IMR-90 (cell line): ENCODE measurements at regions not wholly inside any gene's neighbourhood (a gene's known extent, or its start where the extent isn't known, plus 50 kb on each side); places are given as distances from the start of the nearest gene placed in this dataset.

Experiments
- ATAC-seq: fragments of 200-7000 bp; cut with Tn5 transposase; 2 replicates; pipeline ENCODE4 v1.9.1; 2020; ENCODE audit warnings: low read depth, mild to moderate bottlenecking, moderate library complexity
- BruUV-seq: library from RNA; stranded (reverse); fragments of 400-500 nt; replicated peaks from 2 replicates; lab custom pipeline; 2021; lab: Mats Ljungman, UMichigan
- CTCF ChIA-PET: fragments of 300-600 bp; formaldehyde crosslinking; extraction: SDS; loops from one replicate; lab custom pipeline; 2021; ENCODE audit warnings: antibody characterized with exemption; lab: Yijun Ruan, JAX
- POLR2A ChIA-PET: fragments of 300-600 bp; sonication (Branson Sonifier 250); formaldehyde crosslinking; loops from one replicate; lab custom pipeline; 2022; ENCODE audit warnings: antibody characterized with exemption; ENCODE audit not compliant: unreplicated experiment; lab: Charles Lee
- DNase-seq: peaks from one replicate; pipeline ENCODE4 v3.0.0; 2013
- H2AFZ ChIP-seq: replicated peaks from 2 replicates; pipeline ENCODE3; 2013; ENCODE audit warnings: low read length, mild to moderate bottlenecking; ENCODE audit not compliant: poor library complexity
- H2AK5ac ChIP-seq: 2 replicates; pipeline ENCODE4 v1.6.1; 2013; ENCODE audit warnings: low read depth, low read length, inconsistent platforms
- H2AK9ac ChIP-seq: replicated peaks from 2 replicates; pipeline ENCODE3; 2013; ENCODE audit warnings: mild to moderate bottlenecking, low read depth, low read length, moderate library complexity; ENCODE audit not compliant: poor library complexity
- H2BK120ac ChIP-seq: 2 replicates; pipeline ENCODE4 v1.6.1; 2013; ENCODE audit warnings: low read depth, low read length, inconsistent platforms
- H2BK15ac ChIP-seq: 3 replicates; pipeline ENCODE4 v1.6.1; 2013; ENCODE audit warnings: low read depth, low read length, inconsistent platforms
- H2BK20ac ChIP-seq: 2 replicates; pipeline ENCODE4 v1.6.1; 2013; ENCODE audit warnings: low read depth, mild to moderate bottlenecking, inconsistent platforms, low read length, moderate library complexity
- H2BK5ac ChIP-seq: 2 replicates; pipeline ENCODE4 v1.6.1; 2013; ENCODE audit warnings: mild to moderate bottlenecking, low read depth, low read length, inconsistent platforms; ENCODE audit not compliant: poor library complexity, severe bottlenecking
- H3K14ac ChIP-seq: replicated peaks from 2 replicates; pipeline ENCODE4 v1.6.1; 2013; ENCODE audit warnings: low read depth, low read length, inconsistent platforms
- H3K18ac ChIP-seq: 2 replicates; pipeline ENCODE4 v1.6.1; 2013; ENCODE audit warnings: low read depth, low read length, control low read depth
- H3K23ac ChIP-seq: 2 replicates; pipeline ENCODE4 v1.6.1; 2013; ENCODE audit warnings: low read depth, low read length, inconsistent platforms
- H3K27ac ChIP-seq: 2 replicates; pipeline ENCODE4 v1.5.1; 2013; ENCODE audit warnings: mild to moderate bottlenecking, control low read depth, low read length; ENCODE audit not compliant: insufficient read depth
- H3K27me3 ChIP-seq: 2 replicates; pipeline ENCODE4 v1.6.1; 2013; ENCODE audit warnings: low read length; ENCODE audit not compliant: control insufficient read depth, insufficient read depth
- H3K36me3 ChIP-seq: 2 replicates; pipeline ENCODE4 v1.6.1; 2013; ENCODE audit warnings: low read length, mixed read lengths; ENCODE audit not compliant: control insufficient read depth, insufficient read depth
- H3K4ac ChIP-seq: 2 replicates; pipeline ENCODE4 v1.6.1; 2013; ENCODE audit warnings: low read depth, low read length, inconsistent platforms
- H3K4me1 ChIP-seq: 2 replicates; pipeline ENCODE4 v1.6.1; 2013; ENCODE audit warnings: low read length, mixed read lengths; ENCODE audit not compliant: control insufficient read depth, insufficient read depth
- H3K4me2 ChIP-seq: 2 replicates; pipeline ENCODE4 v1.6.1; 2013; ENCODE audit warnings: low read depth, mild to moderate bottlenecking, control low read depth, low read length, moderate library complexity
- H3K4me3 ChIP-seq: 2 replicates; pipeline ENCODE4 v1.5.1; 2013; ENCODE audit warnings: low read depth, mild to moderate bottlenecking, control low read depth, low read length, moderate library complexity; ENCODE audit not compliant: insufficient read depth
- H3K56ac ChIP-seq: 2 replicates; pipeline ENCODE4 v1.6.1; 2013; ENCODE audit warnings: low read length, inconsistent platforms; ENCODE audit not compliant: insufficient read depth; ENCODE audit errors: extremely low read depth
- H3K79me1 ChIP-seq, 2 experiments: 2 replicates each; pipeline ENCODE4 v1.6.1; 2013; ENCODE audit warnings: low read length in 2 of 2, inconsistent platforms in 1 of 2, low read depth in 1 of 2
- H3K9ac ChIP-seq: 2 replicates; pipeline ENCODE4 v1.6.1; 2013; ENCODE audit warnings: low read depth, low read length, control low read depth
- H3K9me1 ChIP-seq: 2 replicates; pipeline ENCODE4 v1.6.1; 2013; ENCODE audit warnings: low read length, inconsistent platforms; ENCODE audit not compliant: insufficient read depth
- H3K9me3 ChIP-seq: 2 replicates; pipeline ENCODE4 v1.6.1; 2013; ENCODE audit warnings: low read length; ENCODE audit not compliant: control insufficient read depth, insufficient read depth
- H4K20me1 ChIP-seq: 2 replicates; pipeline ENCODE4 v1.6.1; 2013; ENCODE audit warnings: low read length, inconsistent platforms; ENCODE audit not compliant: insufficient read depth
- H4K5ac ChIP-seq: 2 replicates; pipeline ENCODE4 v1.6.1; 2013; ENCODE audit warnings: mild to moderate bottlenecking, low read depth, low read length, control low read depth
- H4K8ac ChIP-seq, 2 experiments: 2 replicates each; pipeline ENCODE4 v1.6.1; 2013; ENCODE audit warnings: low read depth in 2 of 2, low read length in 2 of 2, control low read depth in 1 of 2, inconsistent platforms in 1 of 2
- H4K91ac ChIP-seq: 2 replicates; pipeline ENCODE4 v1.6.1; 2013; ENCODE audit warnings: low read depth, low read length, inconsistent platforms; ENCODE audit not compliant: insufficient read depth
- BHLHE40 ChIP-seq: fragments of 150-350 bp; IDR thresholded peaks from 2 replicates; pipeline ENCODE4 v1.6.1; 2016; ENCODE audit warnings: mild to moderate bottlenecking, low read depth, low read length
- CEBPB ChIP-seq: IDR thresholded peaks from 2 replicates; pipeline ENCODE4 v1.6.1; 2012; ENCODE audit warnings: low read depth, low read length, improper control_type of control experiment
- CHD1 ChIP-seq: IDR thresholded peaks from 2 replicates; pipeline ENCODE4 v1.6.1; 2012; ENCODE audit warnings: low read depth, low read length, improper control_type of control experiment
- ELK1 ChIP-seq: fragments of 150-350 bp; IDR thresholded peaks from 2 replicates; pipeline ENCODE4 v1.6.1; 2016; ENCODE audit warnings: low read depth, mild to moderate bottlenecking, low read length, moderate library complexity, borderline replicate concordance
- FOS ChIP-seq: fragments of 150-350 bp; IDR thresholded peaks from 2 replicates; pipeline ENCODE4 v1.6.1; 2016; ENCODE audit warnings: low read depth, low read length
- MAFK ChIP-seq: IDR thresholded peaks from 2 replicates; pipeline ENCODE4 v1.6.1; 2012; ENCODE audit warnings: low read depth, low read length, improper control_type of control experiment
- MAZ ChIP-seq: IDR thresholded peaks from 2 replicates; pipeline ENCODE4 v1.6.1; 2012; ENCODE audit warnings: low read depth, mild to moderate bottlenecking, low read length, improper control_type of control experiment, moderate library complexity, borderline replicate concordance
- MXI1 ChIP-seq: IDR thresholded peaks from 2 replicates; pipeline ENCODE4 v1.6.1; 2012; ENCODE audit warnings: low read depth, mild to moderate bottlenecking, low read length, moderate library complexity, borderline replicate concordance
- NFE2L2 ChIP-seq: fragments of 150-350 bp; IDR thresholded peaks from 2 replicates; pipeline ENCODE4 v1.6.1; 2016; ENCODE audit warnings: low read depth, mild to moderate bottlenecking, low read length
- POLR2A ChIP-seq: IDR thresholded peaks from 2 replicates; pipeline ENCODE4 v1.6.1; 2012; ENCODE audit warnings: mild to moderate bottlenecking, low read depth, low read length
- RAD21 ChIP-seq: IDR thresholded peaks from 2 replicates; pipeline ENCODE4 v1.6.1; 2012; ENCODE audit warnings: low read length, improper control_type of control experiment
- RCOR1 ChIP-seq: IDR thresholded peaks from 2 replicates; pipeline ENCODE4 v1.6.1; 2012; ENCODE audit warnings: mild to moderate bottlenecking, low read length, improper control_type of control experiment; ENCODE audit not compliant: insufficient replicate concordance
- RFX5 ChIP-seq: IDR thresholded peaks from 2 replicates; pipeline ENCODE4 v1.8.0; 2012; ENCODE audit warnings: low read depth, mild to moderate bottlenecking, low read length, moderate library complexity
- SMC3 ChIP-seq: fragments of 150-350 bp; IDR thresholded peaks from 2 replicates; pipeline ENCODE4 v1.6.1; 2016; ENCODE audit warnings: low read depth, mild to moderate bottlenecking, antibody characterized with exemption, low read length, moderate library complexity
- WGBS, 2 experiments: methylation state at CpG; one replicate each; pipeline versions ENCODE4 v1.1.5 to v1.1.7; 2013; ENCODE audit warnings: missing lambda C conversion rate in 2 of 2; ENCODE audit not compliant: insufficient read length in 1 of 2; ENCODE audit errors: extremely low coverage in 2 of 2; 5-methylcytosine and 5-hydroxymethylcytosine counted together
- dilution Hi-C: fragments of 300-500 bp; cut with HindIII; formaldehyde crosslinking; loops from one replicate; pipeline ENCODE4 v1.14.3; 2018; ENCODE audit warnings: low sequenced_read_pairs; ENCODE audit not compliant: unreplicated experiment
- in situ Hi-C: fragments of 300-500 bp; cut with MboI; formaldehyde crosslinking; loops from 3 replicates; pipeline ENCODE4 v1.14.3; 2019; ENCODE audit warnings: low sequenced_read_pairs, inconsistent platforms, mixed read lengths
- intact Hi-C: fragments of 100-400 bp; cut with micrococcal nuclease; formaldehyde crosslinking; loops from 2 replicates; pipeline ENCODE4 v1.10.0; 2022
- TF ChIP-seq, protein P1 (sequence below): fragments of 150-350 bp; IDR thresholded peaks from 2 replicates; pipeline ENCODE4 v1.6.1; 2017; ENCODE audit warnings: mild to moderate bottlenecking, antibody characterized with exemption, low read length, low read depth
- TF ChIP-seq, protein P2 (sequence below): conservative IDR thresholded peaks from 2 replicates; pipeline ENCODE4 v1.5.1; 2012; ENCODE audit warnings: mild to moderate bottlenecking, low read depth, low read length, improper control_type of control experiment

DNA sequence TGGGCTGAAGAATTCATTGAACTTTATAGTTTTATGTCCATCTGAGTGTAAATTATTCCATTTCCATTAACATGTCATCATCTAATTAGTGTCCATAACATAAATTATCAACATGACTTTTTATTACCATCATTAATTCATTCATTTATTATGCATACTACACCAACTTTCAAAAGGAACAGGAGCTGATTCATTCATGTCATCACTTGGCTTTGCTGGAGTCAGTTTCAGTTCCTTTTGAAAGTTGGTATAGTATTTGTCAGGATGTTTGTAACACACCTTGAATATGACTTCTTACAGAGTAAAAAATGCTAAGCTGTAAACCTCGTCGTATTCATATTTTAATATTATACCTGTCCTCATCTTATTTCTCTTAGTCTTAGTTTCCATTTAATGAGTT, 298.0 kb upstream of the RBMS3 start:
- ChIA-PET POLR2A (no interaction called here), CTCF (interaction anchor here (0.6 to 0.8 kb wide), 2 partner anchors 18 to 886 kb away, joined by 3 read pairs; no protein-coding TSS in a partner anchor)
- no peaks in the 10 kb centered on the region for H4K20me1 ChIP-seq
- no peak overlapping the region for H4K8ac ChIP-seq
- H2AFZ ChIP-seq: no peak overlapping the region
- H3K27ac ChIP-seq: no peak overlapping the region
- no peak overlapping the region for H3K14ac ChIP-seq
- H3K9me3 ChIP-seq: no peaks in the 10 kb centered on the region
- H2BK15ac ChIP-seq: no peak overlapping the region
- no peak overlapping the region for H2AK5ac ChIP-seq
- no peaks in the 10 kb centered on the region for H3K79me1 ChIP-seq
- H2BK120ac ChIP-seq: no peak overlapping the region
- H2BK5ac ChIP-seq: no peak overlapping the region
- intact Hi-C loops: no loop called here
- dilution Hi-C loops: no loop called here
- TF ChIP-seq, protein P1, sequence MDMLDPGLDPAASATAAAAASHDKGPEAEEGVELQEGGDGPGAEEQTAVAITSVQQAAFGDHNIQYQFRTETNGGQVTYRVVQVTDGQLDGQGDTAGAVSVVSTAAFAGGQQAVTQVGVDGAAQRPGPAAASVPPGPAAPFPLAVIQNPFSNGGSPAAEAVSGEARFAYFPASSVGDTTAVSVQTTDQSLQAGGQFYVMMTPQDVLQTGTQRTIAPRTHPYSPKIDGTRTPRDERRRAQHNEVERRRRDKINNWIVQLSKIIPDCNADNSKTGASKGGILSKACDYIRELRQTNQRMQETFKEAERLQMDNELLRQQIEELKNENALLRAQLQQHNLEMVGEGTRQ: no peak
- TF ChIP-seq, protein P2, sequence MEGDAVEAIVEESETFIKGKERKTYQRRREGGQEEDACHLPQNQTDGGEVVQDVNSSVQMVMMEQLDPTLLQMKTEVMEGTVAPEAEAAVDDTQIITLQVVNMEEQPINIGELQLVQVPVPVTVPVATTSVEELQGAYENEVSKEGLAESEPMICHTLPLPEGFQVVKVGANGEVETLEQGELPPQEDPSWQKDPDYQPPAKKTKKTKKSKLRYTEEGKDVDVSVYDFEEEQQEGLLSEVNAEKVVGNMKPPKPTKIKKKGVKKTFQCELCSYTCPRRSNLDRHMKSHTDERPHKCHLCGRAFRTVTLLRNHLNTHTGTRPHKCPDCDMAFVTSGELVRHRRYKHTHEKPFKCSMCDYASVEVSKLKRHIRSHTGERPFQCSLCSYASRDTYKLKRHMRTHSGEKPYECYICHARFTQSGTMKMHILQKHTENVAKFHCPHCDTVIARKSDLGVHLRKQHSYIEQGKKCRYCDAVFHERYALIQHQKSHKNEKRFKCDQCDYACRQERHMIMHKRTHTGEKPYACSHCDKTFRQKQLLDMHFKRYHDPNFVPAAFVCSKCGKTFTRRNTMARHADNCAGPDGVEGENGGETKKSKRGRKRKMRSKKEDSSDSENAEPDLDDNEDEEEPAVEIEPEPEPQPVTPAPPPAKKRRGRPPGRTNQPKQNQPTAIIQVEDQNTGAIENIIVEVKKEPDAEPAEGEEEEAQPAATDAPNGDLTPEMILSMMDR: no peak
- TF ChIP-seq NFE2L2: no peak
- no peak for TF ChIP-seq RFX5
- TF ChIP-seq MAFK: no peak
- TF ChIP-seq RAD21: no peak
- TF ChIP-seq MXI1: no peak
- TF ChIP-seq CEBPB: no peak
- no peak for TF ChIP-seq POLR2A
- no peak for TF ChIP-seq SMC3
- no peak for TF ChIP-seq RCOR1
- no peak for TF ChIP-seq ELK1
- no peak for TF ChIP-seq BHLHE40
- no peak for TF ChIP-seq MAZ
- TF ChIP-seq FOS: no peak
- TF ChIP-seq CHD1: no peak
- BruUV-seq: no TSS peak
- H3K56ac ChIP-seq: no peak overlapping the region
- H3K9me1 ChIP-seq: no peaks in the 10 kb centered on the region
- H3K4ac ChIP-seq: no peak overlapping the region
- H3K23ac ChIP-seq: no peak overlapping the region
- in situ Hi-C loops: no loop called here
- H3K27me3 ChIP-seq: no peaks in the 10 kb centered on the region; the same call in 1 of the 2 replicates
- H3K4me3 ChIP-seq: no peak overlapping the region
- H3K9ac ChIP-seq: no peak overlapping the region
- H3K4me1 ChIP-seq: no peaks in the 10 kb centered on the region
- DNase-seq (no peak), ATAC-seq (no peak)
- H3K18ac ChIP-seq: no peak overlapping the region
- H3K36me3 ChIP-seq: no peaks in the 10 kb centered on the region
- no CpG with 5 or more reads among the region's 2 CpGs for WGBS, 2 experiments
- H4K5ac ChIP-seq: no peak overlapping the region
- no peak overlapping the region for H3K4me2 ChIP-seq
- no peak overlapping the region for H2BK20ac ChIP-seq
- H2AK9ac ChIP-seq: no peak overlapping the region
- no peak overlapping the region for H4K91ac ChIP-seq
